H1 (cell line): ENCODE measurements at regions not wholly inside any gene's neighbourhood (a gene's known extent, or its start where the extent isn't known, plus 50 kb on each side); places are given as distances from the start of the nearest gene placed in this dataset.
A peak's percentile ranks its signal among the peaks of the same experiment; 100 is the strongest.

Experiments used
- CTCF ChIA-PET: fragments of 300-600 bp; sonication (Branson Sonifier 250); formaldehyde crosslinking; loops from one replicate; lab custom pipeline; 2021; ENCODE audit not compliant: partially characterized antibody; lab: Charles Lee
- POLR2A ChIA-PET: fragments of 300-600 bp; sonication (Branson Sonifier 250); formaldehyde crosslinking; loops from one replicate; lab custom pipeline; 2021; ENCODE audit warnings: inconsistent platforms; ENCODE audit not compliant: partially characterized antibody; lab: Charles Lee
- DNase-seq, 2 experiments: peaks; one replicate each; pipeline versions ENCODE4 v3.0.0 to v3.0.0-alpha.2; 2010 to 2022; ENCODE audit warnings: low spot score in 2 of 2, low read depth in 1 of 2, mixed read lengths in 1 of 2
- FAIRE-seq: peaks from 2 replicates; lab custom pipeline; 2011; peaks lifted over from hg19 to GRCh38; lab: Jason Lieb, UNC
- H2AFZ ChIP-seq: 2 replicates; pipeline ENCODE4 v1.8.1; 2012; ENCODE audit warnings: low read length, inconsistent platforms
- H2AK5ac ChIP-seq: 2 replicates; pipeline ENCODE4 v1.6.1; 2013; ENCODE audit warnings: low read depth, low read length
- H2BK120ac ChIP-seq: replicated peaks from 2 replicates; pipeline ENCODE3; 2013; ENCODE audit warnings: low read depth, low read length, inconsistent platforms
- H2BK12ac ChIP-seq: 2 replicates; pipeline ENCODE4 v1.6.1; 2013; ENCODE audit warnings: low read depth, low read length
- H2BK15ac ChIP-seq: 2 replicates; pipeline ENCODE4 v1.6.1; 2013; ENCODE audit warnings: low read length
- H2BK20ac ChIP-seq: 2 replicates; pipeline ENCODE4 v1.6.1; 2013; ENCODE audit warnings: low read length
- H2BK5ac ChIP-seq: 2 replicates; pipeline ENCODE4 v1.6.1; 2013; ENCODE audit warnings: low read depth, low read length
- H3K14ac ChIP-seq: 2 replicates; pipeline ENCODE4 v1.6.1; 2013; ENCODE audit warnings: inconsistent platforms; ENCODE audit not compliant: insufficient read length
- H3K18ac ChIP-seq: 2 replicates; pipeline ENCODE4 v1.6.1; 2013; ENCODE audit warnings: low read length; ENCODE audit errors: extremely low read depth
- H3K23ac ChIP-seq: 2 replicates; pipeline ENCODE4 v1.6.1; 2013; ENCODE audit warnings: inconsistent platforms; ENCODE audit not compliant: insufficient read length
- H3K23me2 ChIP-seq: 2 replicates; pipeline ENCODE4 v1.6.1; 2013; ENCODE audit warnings: low read depth, low read length
- H3K27ac ChIP-seq: 2 replicates; pipeline ENCODE4 v1.6.1; 2011; ENCODE audit warnings: low read depth, low read length, inconsistent platforms
- H3K27me3 ChIP-seq, 4 experiments: replicated peaks in 1 of 4; 1 replicate in 1 of 4; 2 replicates in 3 of 4; pipeline versions ENCODE4 v1.6.1 to v1.8.1; 2011 to 2013; ENCODE audit warnings: low read length in 3 of 4, mild to moderate bottlenecking in 3 of 4, inconsistent platforms in 2 of 4, mixed read lengths in 2 of 4, moderate library complexity in 1 of 4; ENCODE audit not compliant: control insufficient read depth in 3 of 4, insufficient read depth in 3 of 4; ENCODE audit errors: extremely low read depth in 1 of 4
- H3K36me3 ChIP-seq, 4 experiments: 2 replicates each; pipeline versions ENCODE4 v1.6.1 to v1.8.1; 2011 to 2013; ENCODE audit warnings: mild to moderate bottlenecking in 4 of 4, low read length in 3 of 4, moderate library complexity in 2 of 4, control low read depth in 1 of 4, inconsistent platforms in 1 of 4; ENCODE audit not compliant: insufficient read depth in 4 of 4, control insufficient read depth in 2 of 4
- H3K4ac ChIP-seq: replicated peaks from 2 replicates; pipeline ENCODE3; 2013; ENCODE audit warnings: low read length, low read depth, mixed read lengths, inconsistent platforms; ENCODE audit not compliant: insufficient read length
- H3K4me1 ChIP-seq, 4 experiments: replicated peaks in 1 of 4; 1 replicate in 1 of 4; 2 replicates in 3 of 4; pipeline versions ENCODE4 v1.6.1 to v1.8.1; 2011 to 2013; ENCODE audit warnings: low read length in 3 of 4, inconsistent platforms in 2 of 4, mixed read lengths in 1 of 4; ENCODE audit not compliant: insufficient read depth in 4 of 4, control insufficient read depth in 3 of 4
- H3K4me2 ChIP-seq, 2 experiments: 2 replicates each; pipeline versions ENCODE4 v1.6.1 to v1.8.1; 2011 to 2013; ENCODE audit warnings: low read depth in 2 of 2, low read length in 2 of 2, control low read depth in 1 of 2, inconsistent platforms in 1 of 2, mild to moderate bottlenecking in 1 of 2; ENCODE audit not compliant: insufficient read depth in 1 of 2
- H3K4me3 ChIP-seq, 4 experiments: fragments of 200-600, 300-600 bp in 1 of 4; sonication (generic), shearing (Covaris generic), sonication (Bioruptor Twin) in 1 of 4; 2 replicates each; pipeline versions ENCODE4 v1.5.1 to v1.8.1; 2011 to 2016; ENCODE audit warnings: low read length in 4 of 4, low read depth in 3 of 4, control low read depth in 2 of 4, inconsistent platforms in 2 of 4, mild to moderate bottlenecking in 2 of 4, mixed read lengths in 1 of 4, moderate library complexity in 1 of 4; ENCODE audit not compliant: insufficient read depth in 2 of 4; ENCODE audit errors: extremely low read depth in 1 of 4
- H3K56ac ChIP-seq: replicated peaks from 2 replicates; pipeline ENCODE3; 2013; ENCODE audit warnings: low read depth, mild to moderate bottlenecking, mixed read lengths, low read length, inconsistent platforms; ENCODE audit not compliant: insufficient read length
- H3K79me1 ChIP-seq: 2 replicates; pipeline ENCODE4 v1.6.1; 2013; ENCODE audit warnings: low read depth, low read length, control low read depth
- H3K79me2 ChIP-seq, 2 experiments: 2 replicates each; pipeline versions ENCODE4 v1.6.1 to v1.8.1; 2012 to 2013; ENCODE audit warnings: low read length in 2 of 2, mild to moderate bottlenecking in 2 of 2, inconsistent platforms in 1 of 2; ENCODE audit not compliant: insufficient read depth in 2 of 2, control insufficient read depth in 1 of 2
- H3K9ac ChIP-seq, 4 experiments: replicated peaks in 1 of 4; 1 replicate in 1 of 4; 2 replicates in 3 of 4; pipeline versions ENCODE4 v1.6.1 to v1.8.1; 2011 to 2013; ENCODE audit warnings: low read depth in 3 of 4, low read length in 3 of 4, control low read depth in 2 of 4, mild to moderate bottlenecking in 2 of 4, moderate library complexity in 2 of 4, inconsistent platforms in 1 of 4; ENCODE audit errors: extremely low read depth in 1 of 4
- H3K9me3 ChIP-seq, 2 experiments: 2 replicates each; pipeline versions ENCODE4 v1.6.1 to v1.8.1; 2012 to 2013; ENCODE audit warnings: mild to moderate bottlenecking in 2 of 2, moderate library complexity in 2 of 2, control low read depth in 1 of 2, inconsistent platforms in 1 of 2, low read depth in 1 of 2, low read length in 1 of 2, mixed read lengths in 1 of 2; ENCODE audit not compliant: insufficient read depth in 2 of 2
- H4K20me1 ChIP-seq, 2 experiments: replicated peaks in 1 of 2; 2 replicates each; pipeline versions ENCODE3 to v1.8.1; 2011 to 2013; ENCODE audit warnings: inconsistent platforms in 2 of 2, low read length in 2 of 2, mild to moderate bottlenecking in 1 of 2; ENCODE audit not compliant: insufficient read depth in 2 of 2, control insufficient read depth in 1 of 2
- H4K5ac ChIP-seq: 2 replicates; pipeline ENCODE4 v1.6.1; 2013; ENCODE audit warnings: low read length, low read depth, mixed read lengths, inconsistent platforms; ENCODE audit not compliant: insufficient read length
- H4K8ac ChIP-seq: 2 replicates; pipeline ENCODE4 v1.8.0; 2013; ENCODE audit warnings: mild to moderate bottlenecking, moderate library complexity, low read length, inconsistent platforms; ENCODE audit not compliant: insufficient read depth; ENCODE audit errors: extremely low read depth
- H4K91ac ChIP-seq: replicated peaks from 2 replicates; pipeline ENCODE3; 2013; ENCODE audit warnings: low read length, mixed read lengths, inconsistent platforms; ENCODE audit not compliant: insufficient read length
- NRF1 ChIP-seq: IDR thresholded peaks from 2 replicates; pipeline ENCODE4 v1.6.1; 2011; ENCODE audit warnings: mild to moderate bottlenecking, low read depth, low read length, improper control_type of control experiment
- RAD21 ChIP-seq, 2 experiments: IDR thresholded peaks in 1 of 2; conservative IDR thresholded peaks in 1 of 2; 2 replicates each; pipeline ENCODE4 v1.6.1; 2011; ENCODE audit warnings: low read depth in 2 of 2, low read length in 2 of 2, improper control_type of control experiment in 1 of 2, inconsistent platforms in 1 of 2, mild to moderate bottlenecking in 1 of 2, moderate library complexity in 1 of 2
- WGBS, 2 experiments: shearing (Covaris generic) in 1 of 2; methylation state at CpG; one replicate each; pipeline versions ENCODE4 v1.1.6 to v1.1.7; 2013 to 2015; ENCODE audit warnings: low lambda C conversion rate in 2 of 2, mixed read lengths in 2 of 2, inconsistent platforms in 1 of 2, low coverage in 1 of 2, missing lambda C conversion rate in 1 of 2; ENCODE audit not compliant: insufficient replicate concordance in 2 of 2, insufficient coverage in 1 of 2, insufficient read length in 1 of 2; ENCODE audit errors: extremely low coverage in 1 of 2, missing lambda C conversion rate in 1 of 2; 5-methylcytosine and 5-hydroxymethylcytosine counted together
- TF ChIP-seq, protein P1 (sequence below), 3 experiments: IDR thresholded peaks; 1 replicate in 2 of 3; 2 replicates in 1 of 3; pipeline versions ENCODE4 v1.5.1 to v1.6.1; 2011; ENCODE audit warnings: low read length in 3 of 3, mild to moderate bottlenecking in 3 of 3, inconsistent platforms in 2 of 3, low read depth in 1 of 3, moderate library complexity in 1 of 3; ENCODE audit not compliant: insufficient read depth in 1 of 3; ENCODE audit errors: control extremely low read depth in 1 of 3

DNA sequence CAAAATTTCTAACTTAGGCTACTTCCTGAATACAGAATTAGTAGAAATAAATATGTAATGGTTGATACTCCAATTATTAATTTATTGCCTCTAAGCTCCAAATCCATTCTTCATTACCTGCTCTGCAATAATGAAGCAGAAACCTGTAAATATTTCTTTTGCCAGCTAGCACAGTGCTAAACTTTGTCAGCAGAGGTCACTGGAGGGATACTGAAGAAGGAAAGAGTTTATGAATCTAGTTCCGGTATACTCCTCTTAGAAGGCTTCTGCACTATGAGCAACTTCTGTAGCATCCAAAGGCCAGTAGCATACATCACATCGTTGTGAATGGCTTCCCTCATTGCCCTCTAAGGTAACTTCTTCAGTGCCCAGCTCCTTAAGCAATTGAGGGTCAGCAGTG, 81.0 kb upstream of the LHX8 start:
- Histone ChIP-seq H3K4me1 (no peaks in the 10 kb centered on the region), H2BK20ac (no peak overlapping the region), H3K27ac (no peak overlapping the region), H2BK5ac (no peak overlapping the region), H3K27me3 (no peaks in the 10 kb centered on the region), H3K4ac (no peak overlapping the region), H3K36me3 (no peaks in the 10 kb centered on the region), H3K79me1 (no peaks in the 10 kb centered on the region), H3K18ac (peak overlapping the region; percentile 10; the same call in 1 of the 2 replicates), H3K23me2 (no peaks in the 10 kb centered on the region), H2BK12ac (peak overlapping the region; percentile 62), H2BK15ac (no peak overlapping the region), H3K9me3 (no peaks in the 10 kb centered on the region; a peak in 1 of 4 replicates), H3K4me3 (no peak overlapping the region), H3K56ac (no peak overlapping the region), H3K4me2 (no peak overlapping the region), H4K8ac (no peak overlapping the region), H3K14ac (no peak overlapping the region), H2AFZ (no peak overlapping the region), H4K5ac (no peak overlapping the region), H3K79me2 (no peaks in the 10 kb centered on the region), H3K9ac (no peak overlapping the region), H4K91ac (no peak overlapping the region), H4K20me1 (no peaks in the 10 kb centered on the region), H3K23ac (no peak overlapping the region), H2BK120ac (no peak overlapping the region), H2AK5ac (no peak overlapping the region)
- POLR2A ChIA-PET = no interaction called here
- DNase-seq (no peak), FAIRE-seq (no peak)
- WGBS, 2 experiments = 70% methylated on average over 2 of the region's 2 CpGs; no CpG with 5 or more reads in 1 of the 2 experiments
- CTCF ChIA-PET = interaction anchor here (0.7 to 6.3 kb wide), 35 partner anchors 15 to 579 kb away, joined by 3 to 92 read pairs (median 5); partner anchors contain the start of gene LHX8
- TF ChIP-seq NRF1 (no peak), RAD21 (IDR thresholded peaks at IDR 0.05 in 1 of 2, conservative IDR thresholded peaks at IDR 0.05 in 1 of 2; ENCODE audit: low read depth in 2 of 2, low read length in 2 of 2) (peak; percentile 88)
- TF ChIP-seq, protein P1, sequence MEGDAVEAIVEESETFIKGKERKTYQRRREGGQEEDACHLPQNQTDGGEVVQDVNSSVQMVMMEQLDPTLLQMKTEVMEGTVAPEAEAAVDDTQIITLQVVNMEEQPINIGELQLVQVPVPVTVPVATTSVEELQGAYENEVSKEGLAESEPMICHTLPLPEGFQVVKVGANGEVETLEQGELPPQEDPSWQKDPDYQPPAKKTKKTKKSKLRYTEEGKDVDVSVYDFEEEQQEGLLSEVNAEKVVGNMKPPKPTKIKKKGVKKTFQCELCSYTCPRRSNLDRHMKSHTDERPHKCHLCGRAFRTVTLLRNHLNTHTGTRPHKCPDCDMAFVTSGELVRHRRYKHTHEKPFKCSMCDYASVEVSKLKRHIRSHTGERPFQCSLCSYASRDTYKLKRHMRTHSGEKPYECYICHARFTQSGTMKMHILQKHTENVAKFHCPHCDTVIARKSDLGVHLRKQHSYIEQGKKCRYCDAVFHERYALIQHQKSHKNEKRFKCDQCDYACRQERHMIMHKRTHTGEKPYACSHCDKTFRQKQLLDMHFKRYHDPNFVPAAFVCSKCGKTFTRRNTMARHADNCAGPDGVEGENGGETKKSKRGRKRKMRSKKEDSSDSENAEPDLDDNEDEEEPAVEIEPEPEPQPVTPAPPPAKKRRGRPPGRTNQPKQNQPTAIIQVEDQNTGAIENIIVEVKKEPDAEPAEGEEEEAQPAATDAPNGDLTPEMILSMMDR (IDR thresholded peaks at IDR 0.05; ENCODE audit: control extremely low read depth in 1 of 3, insufficient read depth in 1 of 3, low read depth in 1 of 3, low read length in 3 of 3) = peak in 2 of 3 experiments; percentile 58 to 64; a peak in 3 of 4 replicates
